Ascending aorta (tissue), 2 donors: ENCODE measurements at regions not wholly inside any gene's neighbourhood (a gene's known extent, or its start where the extent isn't known, plus 50 kb on each side); places are given as distances from the start of the nearest gene placed in this dataset.
"Not testable (repeated sequence)": the region's sequence is repeated elsewhere in the genome, so short reads cannot be mapped to it uniquely, and the experiment has no call there.

Experiments
- DNase-seq, 2 donors: peaks; one replicate each; pipeline ENCODE4 v3.0.0-alpha.2; 2019; ENCODE audit warnings: low spot score in 2 of 2
- H3K27ac ChIP-seq, 2 donors: fragments of 200-600 bp; sonication (generic); one replicate each; pipeline ENCODE4 v1.5.1; 2016 to 2017; ENCODE audit warnings: mild to moderate bottlenecking in 1 of 2
- H3K27me3 ChIP-seq: fragments of 200-600 bp; sonication (generic); one replicate; pipeline ENCODE4 v1.5.1; 2017
- H3K36me3 ChIP-seq, 2 donors: fragments of 200-600 bp; sonication (generic); one replicate each; pipeline ENCODE4 v1.5.1; 2016
- H3K4me1 ChIP-seq, 2 donors: fragments of 200-600 bp; sonication (generic); one replicate each; pipeline ENCODE4 v1.5.1; 2016 to 2017; ENCODE audit warnings: mild to moderate bottlenecking in 1 of 2
- H3K4me3 ChIP-seq, 2 donors: fragments of 200-600 bp; sonication (generic); one replicate each; pipeline ENCODE4 v1.5.1; 2016 to 2017; ENCODE audit warnings: mild to moderate bottlenecking in 1 of 2
- H3K9me3 ChIP-seq, 2 donors: fragments of 200-600 bp; sonication (generic); one replicate each; pipeline ENCODE4 v1.5.1; 2016
- CTCF ChIP-seq, 3 experiments: fragments of 200-600 bp in 2 of 3; fragments of 450-650 bp in 1 of 3; sonication (generic) in 2 of 3; IDR thresholded peaks; one replicate each; pipeline ENCODE4 v1.5.1; 2016 to 2019; ENCODE audit warnings: antibody characterized with exemption in 3 of 3, mild to moderate bottlenecking in 1 of 3, moderate library complexity in 1 of 3
- intact Hi-C: fragments of 100-400 bp; cut with DNase I; formaldehyde crosslinking; loops from one replicate; pipeline ENCODE4 v1.15.1; 2023

- no peak for TF ChIP-seq CTCF (IDR thresholded peaks at IDR 0.05)
- no peak overlapping the region for H3K4me3 ChIP-seq
- H3K27me3 ChIP-seq: no peaks in the 10 kb centered on the region
- no peak overlapping the region for H3K27ac ChIP-seq
- peaks cover 4 to 15% of the 10 kb centered on the region in 2 donors for H3K9me3 ChIP-seq
- H3K36me3 ChIP-seq: no peaks in the 10 kb centered on the region
- intact Hi-C loops: no loop called here
- DNase-seq: no peak
- no peaks in the 10 kb centered on the region for H3K4me1 ChIP-seq
Measured at GRCh38 chr5:125073090-125073489, 326.7 kb upstream of the ZNF608 start.

GRCh38 chr5:125075567-125075966, 329.1 kb upstream of the ZNF608 start:
- DNase-seq: no peak
- intact Hi-C loops: no loop called here
- no peak overlapping the region for H3K27ac ChIP-seq
- H3K9me3 ChIP-seq: peaks cover 4 to 15% of the 10 kb centered on the region in 2 donors
- H3K4me3 ChIP-seq: no peak overlapping the region
- H3K36me3 ChIP-seq: no peaks in the 10 kb centered on the region
- H3K4me1 ChIP-seq: no peaks in the 10 kb centered on the region
- no peaks in the 10 kb centered on the region for H3K27me3 ChIP-seq
- TF ChIP-seq CTCF (IDR thresholded peaks at IDR 0.05): no peak

DNA sequence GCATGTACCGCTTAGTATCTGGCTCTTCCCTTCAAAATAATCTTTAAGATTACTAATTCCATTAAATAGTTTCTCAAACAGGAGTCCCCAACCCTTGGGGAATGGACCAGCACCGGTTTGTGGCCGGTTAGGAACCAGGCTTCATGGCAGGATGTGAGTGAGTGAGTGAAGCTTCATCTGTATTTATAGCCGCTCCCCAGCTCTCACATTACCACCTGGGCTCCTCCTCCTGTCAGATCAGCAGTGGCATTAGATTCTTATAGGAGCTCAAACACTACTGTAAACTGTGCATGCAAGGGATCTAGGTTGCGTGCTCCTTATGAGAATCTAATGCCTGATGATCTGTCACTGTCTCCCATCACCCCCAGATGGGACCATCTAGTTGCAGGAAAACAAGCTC, 332.6 kb upstream of the ZNF608 start:
- intact Hi-C loops, H3K27ac ChIP-seq, H3K4me1 ChIP-seq, H3K4me3 ChIP-seq, H3K9me3 ChIP-seq, DNase-seq, H3K27me3 ChIP-seq, H3K36me3 ChIP-seq: not testable (repeated sequence)

DNA sequence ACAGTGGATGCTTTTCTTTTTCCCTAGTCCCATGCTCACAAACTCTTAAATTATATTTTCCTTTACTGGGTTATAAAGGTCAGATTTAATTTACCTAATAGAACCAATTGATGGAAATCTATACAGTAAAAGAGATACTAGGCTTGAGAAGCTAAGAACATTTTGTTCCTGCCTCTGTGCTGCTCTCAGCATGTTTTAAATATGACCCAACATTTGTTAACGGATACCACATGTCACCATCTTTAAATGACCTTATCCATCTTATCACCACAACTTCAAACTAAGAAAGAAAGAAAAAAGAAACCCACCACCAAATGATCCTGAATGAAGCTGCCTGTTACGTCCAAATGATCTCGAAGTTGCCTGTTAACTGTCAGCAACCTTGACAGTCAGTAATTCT, 334.7 kb upstream of the ZNF608 start:
- no peak for TF ChIP-seq CTCF (IDR thresholded peaks at IDR 0.05)
- H3K27me3 ChIP-seq: no peaks in the 10 kb centered on the region
- DNase-seq: no peak
- H3K4me3 ChIP-seq: no peak overlapping the region
- H3K9me3 ChIP-seq: no peaks in the 10 kb centered on the region
- no peak overlapping the region for H3K27ac ChIP-seq
- H3K36me3 ChIP-seq: no peaks in the 10 kb centered on the region
- no peaks in the 10 kb centered on the region for H3K4me1 ChIP-seq
- intact Hi-C loops: no loop called here

DNA sequence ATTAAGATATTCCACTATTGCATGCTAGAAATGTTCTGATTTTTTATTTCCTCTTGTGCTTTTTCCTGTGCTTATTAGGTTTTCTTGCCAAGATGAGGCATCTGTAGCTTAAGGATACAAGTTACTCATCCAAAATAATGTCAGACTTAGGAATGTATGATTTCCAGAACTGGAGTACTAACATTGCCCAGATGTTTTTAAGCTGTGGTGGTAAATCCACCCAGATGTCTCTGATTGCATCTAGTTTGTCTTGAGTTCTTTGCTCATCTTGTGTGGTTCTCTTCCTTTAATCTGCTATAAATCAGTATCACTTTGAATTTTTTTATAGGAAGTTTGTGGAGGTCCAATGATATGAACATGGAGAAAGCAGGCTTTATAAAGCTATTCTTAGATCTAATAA, 337.5 kb upstream of the ZNF608 start:
- no peaks in the 10 kb centered on the region for H3K27me3 ChIP-seq
- no peak overlapping the region for H3K4me3 ChIP-seq
- intact Hi-C loops: no loop called here
- no peak overlapping the region for H3K27ac ChIP-seq
- no peak for TF ChIP-seq CTCF (IDR thresholded peaks at IDR 0.05)
- no peaks in the 10 kb centered on the region for H3K36me3 ChIP-seq
- DNase-seq: no peak
- H3K9me3 ChIP-seq: no peaks in the 10 kb centered on the region
- no peaks in the 10 kb centered on the region for H3K4me1 ChIP-seq

- Histone ChIP-seq H3K4me3 (no peak overlapping the region), H3K9me3 (no peaks in the 10 kb centered on the region), H3K27ac (no peak overlapping the region), H3K27me3 (no peaks in the 10 kb centered on the region), H3K36me3 (no peaks in the 10 kb centered on the region), H3K4me1 (no peaks in the 10 kb centered on the region)
- TF ChIP-seq CTCF (IDR thresholded peaks at IDR 0.05): no peak
- no peak for DNase-seq
- intact Hi-C loops: no loop called here
Measured at GRCh38 chr5:125085797-125086505, 339.5 kb upstream of the ZNF608 start.
